ENCODE measurements at regions not wholly inside any gene's neighbourhood (a gene's known extent, or its start where the extent isn't known, plus 50 kb on each side); places are given as distances from the start of the nearest gene placed in this dataset.

GRCh38 chr2:30046979-30047378 is 99.8 kb upstream of the YPEL5 start:
- H3K27ac ChIP-seq = no peak overlapping the region
- no peaks in the 10 kb centered on the region for H3K27me3 ChIP-seq
- H3K36me3 ChIP-seq = no peaks in the 10 kb centered on the region
- DNase-seq (ENCODE audit: low read depth in 1 of 2, low spot score in 1 of 2) = no peak
- H3K4me1 ChIP-seq (ENCODE audit: low read depth) = no peaks in the 10 kb centered on the region
- H3K9me3 ChIP-seq (ENCODE audit: low read depth) = no peaks in the 10 kb centered on the region
- no peak for TF ChIP-seq CTCF (IDR thresholded peaks at IDR 0.05; ENCODE audit: low read depth, low read length)
- H3K4me3 ChIP-seq = no peak overlapping the region

- TF ChIP-seq CTCF (IDR thresholded peaks at IDR 0.05; ENCODE audit: low read depth, low read length) = no peak
- no peaks in the 10 kb centered on the region for H3K9me3 ChIP-seq (ENCODE audit: low read depth)
- no peaks in the 10 kb centered on the region for H3K36me3 ChIP-seq
- no peaks in the 10 kb centered on the region for H3K27me3 ChIP-seq
- DNase-seq (ENCODE audit: low read depth in 1 of 2, low spot score in 1 of 2) = no peak
- no peak overlapping the region for H3K27ac ChIP-seq
- no peak overlapping the region for H3K4me3 ChIP-seq
- H3K4me1 ChIP-seq (ENCODE audit: low read depth) = no peaks in the 10 kb centered on the region
These were observed 98.1 kb upstream of the YPEL5 start for GRCh38 chr2:30048636-30049175.

- Histone ChIP-seq H3K27me3 (no peaks in the 10 kb centered on the region), H3K27ac (no peak overlapping the region), H3K36me3 (no peaks in the 10 kb centered on the region), H3K4me1 (ENCODE audit: low read depth) (no peaks in the 10 kb centered on the region), H3K4me3 (no peak overlapping the region), H3K9me3 (ENCODE audit: low read depth) (no peaks in the 10 kb centered on the region)
- DNase-seq (ENCODE audit: low read depth in 1 of 2, low spot score in 1 of 2) = no peak
- no peak for TF ChIP-seq CTCF (IDR thresholded peaks at IDR 0.05; ENCODE audit: low read depth, low read length)
These were observed 91.3 kb upstream of the YPEL5 start for GRCh38 chr2:30055548-30055947.

- Histone ChIP-seq H3K27ac (no peak overlapping the region), H3K9me3 (ENCODE audit: low read depth) (no peaks in the 10 kb centered on the region), H3K27me3 (no peaks in the 10 kb centered on the region), H3K4me3 (no peak overlapping the region), H3K36me3 (no peaks in the 10 kb centered on the region), H3K4me1 (ENCODE audit: low read depth) (no peaks in the 10 kb centered on the region)
- TF ChIP-seq CTCF (IDR thresholded peaks at IDR 0.05; ENCODE audit: low read depth, low read length) = no peak
- DNase-seq (ENCODE audit: low read depth in 1 of 2, low spot score in 1 of 2) = no peak
These were observed 86.2 kb upstream of the YPEL5 start for GRCh38 chr2:30060562-30060961.

GRCh38 chr2:30068067-30068466 is 78.7 kb upstream of the YPEL5 start:
- Histone ChIP-seq H3K4me3 (no peak overlapping the region), H3K9me3 (ENCODE audit: low read depth) (no peaks in the 10 kb centered on the region), H3K4me1 (ENCODE audit: low read depth) (no peaks in the 10 kb centered on the region), H3K36me3 (no peaks in the 10 kb centered on the region), H3K27me3 (no peaks in the 10 kb centered on the region), H3K27ac (no peak overlapping the region)
- no peak for DNase-seq (ENCODE audit: low read depth in 1 of 2, low spot score in 1 of 2)
- TF ChIP-seq CTCF (IDR thresholded peaks at IDR 0.05; ENCODE audit: low read depth, low read length) = no peak

All from cardiac muscle cell (in vitro differentiated cells and primary cell).